ENCODE measurements at regions not wholly inside any gene's neighbourhood (a gene's known extent, or its start where the extent isn't known, plus 50 kb on each side); places are given as distances from the start of the nearest gene placed in this dataset.

DNA sequence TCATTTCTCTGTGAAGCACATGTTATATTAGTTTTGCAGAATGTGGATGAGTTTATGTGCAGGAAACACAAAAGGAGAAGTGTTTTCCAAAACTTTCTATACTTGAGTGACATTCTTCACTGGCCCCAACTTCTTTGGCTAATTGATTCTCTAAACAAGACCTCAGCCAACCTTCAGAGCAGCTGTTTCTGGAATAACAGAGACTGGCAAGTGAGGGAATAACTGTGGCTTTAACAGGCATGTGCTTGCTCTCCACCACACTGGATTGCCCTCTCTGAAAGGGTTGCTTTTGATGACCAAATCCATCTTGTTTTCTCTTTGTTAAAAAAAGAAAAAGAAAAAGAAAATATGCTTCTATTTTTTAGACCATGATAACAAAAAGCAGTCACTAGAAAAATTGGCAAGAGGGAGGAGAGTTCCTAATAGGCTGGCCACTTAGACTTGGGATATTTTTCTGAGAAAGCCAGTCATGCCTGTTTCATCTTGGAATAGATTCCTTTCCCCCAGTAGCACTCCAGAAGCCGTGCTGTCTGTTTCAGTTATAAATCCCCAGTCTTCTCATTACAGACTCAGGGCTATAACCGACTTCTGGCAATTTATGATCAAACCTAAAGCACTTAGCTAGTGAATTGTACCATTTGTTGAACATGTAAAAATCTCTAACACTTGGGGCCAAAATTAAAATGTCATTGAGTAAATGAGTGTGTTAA, 295.0 kb upstream of the NR3C2 start:
- TF ChIP-seq CTCF (IDR thresholded peaks at IDR 0.05) (no peak), POLR2A (IDR thresholded peaks at IDR 0.05) (no peak)

Data from esophagus squamous epithelium (tissue), 4 donors.